WI38 (cell line): ENCODE measurements at regions not wholly inside any gene's neighbourhood (a gene's known extent, or its start where the extent isn't known, plus 50 kb on each side); places are given as distances from the start of the nearest gene placed in this dataset.

Experiments
- H3K4me3 ChIP-seq: 2 replicates; pipeline ENCODE4 v1.5.1; 2011; ENCODE audit warnings: low read depth, mild to moderate bottlenecking, control low read depth, low read length
- CTCF ChIP-seq: IDR thresholded peaks from 2 replicates; pipeline ENCODE4 v1.5.1; 2012; ENCODE audit warnings: low read depth, mild to moderate bottlenecking, control low read depth, low read length

GRCh38 chr7:22561895-22562593 lies 62.1 kb upstream of the STEAP1B start:
- no peak for TF ChIP-seq CTCF
- no peak overlapping the region for H3K4me3 ChIP-seq

- H3K4me3 ChIP-seq: no peak overlapping the region
Observed at GRCh38 chr7:22561321-22561811, 61.4 kb upstream of the STEAP1B start.

GRCh38 chr7:22559829-22560489 lies 60.0 kb upstream of the STEAP1B start:
- H3K4me3 ChIP-seq: no peak overlapping the region
- TF ChIP-seq CTCF: peak; percentile 84

More at GRCh38 chr7:22561321-22561811, 61.4 kb upstream of the STEAP1B start:
- TF ChIP-seq CTCF: no peak

GRCh38 chr7:22557167-22557566 lies 57.2 kb upstream of the STEAP1B start:
- no peak for TF ChIP-seq CTCF
- no peak overlapping the region for H3K4me3 ChIP-seq

- no peak for TF ChIP-seq CTCF
Observed at GRCh38 chr7:22555476-22555875, 55.5 kb upstream of the STEAP1B start.

GRCh38 chr7:22554184-22554583 lies 54.2 kb upstream of the STEAP1B start:
- no peak for TF ChIP-seq CTCF
- H3K4me3 ChIP-seq: no peak overlapping the region

More at GRCh38 chr7:22555476-22555875, 55.5 kb upstream of the STEAP1B start:
- H3K4me3 ChIP-seq: no peak overlapping the region
